GM12892 (cell line): ENCODE measurements at regions not wholly inside any gene's neighbourhood (a gene's known extent, or its start where the extent isn't known, plus 50 kb on each side); places are given as distances from the start of the nearest gene placed in this dataset.

Experiments used
- POLR2A ChIP-seq: IDR thresholded peaks from 2 replicates; pipeline ENCODE4 v1.6.1; 2011; ENCODE audit warnings: low read depth, low read length, control low read depth
- POLR2AphosphoS5 ChIP-seq: IDR thresholded peaks from 2 replicates; pipeline ENCODE4 v1.6.1; 2011; ENCODE audit warnings: low read depth, low read length, control low read depth
- TAF1 ChIP-seq: IDR thresholded peaks from 2 replicates; pipeline ENCODE4 v1.6.1; 2011; ENCODE audit warnings: low read depth, mild to moderate bottlenecking, control low read depth, low read length, borderline replicate concordance

DNA sequence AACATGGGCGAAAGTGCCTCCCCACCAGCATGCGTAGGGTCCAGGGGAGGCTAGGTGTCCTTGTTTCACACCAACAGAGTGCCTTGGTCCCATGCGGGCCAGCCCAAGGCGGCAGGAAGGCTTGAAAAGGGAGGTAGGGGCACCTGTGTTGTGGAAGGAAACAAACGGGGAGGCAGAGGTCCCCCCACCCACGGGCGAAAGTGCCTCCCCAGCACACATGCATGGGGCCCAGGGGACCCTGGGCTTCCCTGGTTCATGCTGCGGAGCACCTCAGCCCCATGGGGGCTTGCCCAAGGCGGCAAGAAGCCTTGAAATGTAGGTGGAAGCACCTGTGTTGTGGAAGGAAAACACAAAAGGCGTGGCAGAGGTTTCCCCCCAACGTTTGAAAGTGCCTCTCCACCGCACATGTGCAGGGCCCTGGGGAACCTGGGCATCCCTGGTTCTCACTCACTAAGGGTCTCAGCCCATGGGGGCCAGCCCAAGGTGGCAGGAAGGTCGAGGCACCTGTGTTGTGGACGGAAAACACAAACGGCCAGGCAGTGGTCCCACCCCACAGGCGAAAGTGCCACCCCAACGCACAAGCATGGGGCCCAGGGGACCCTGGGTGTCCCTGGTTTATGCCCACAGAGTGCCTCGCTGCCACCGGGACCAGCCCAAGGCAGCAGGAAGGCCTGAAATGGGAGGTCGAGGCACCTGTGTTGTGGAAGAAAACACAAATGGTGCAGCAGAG is 374.7 kb downstream of the ALG10 start:
- TF ChIP-seq POLR2A (no peak), POLR2AphosphoS5 (no peak), TAF1 (no peak)
